H1 (cell line): ENCODE measurements at regions not wholly inside any gene's neighbourhood (a gene's known extent, or its start where the extent isn't known, plus 50 kb on each side); places are given as distances from the start of the nearest gene placed in this dataset.

Experiments
- CTBP2 ChIP-seq: IDR thresholded peaks from 2 replicates; pipeline ENCODE4 v1.7.0; 2011; ENCODE audit warnings: borderline replicate concordance, mild to moderate bottlenecking, moderate library complexity, mixed read lengths, low read length; ENCODE audit not compliant: insufficient read depth, insufficient read length
- CTCF ChIP-seq, 3 experiments: IDR thresholded peaks; 1 replicate in 2 of 3; 2 replicates in 1 of 3; pipeline versions ENCODE4 v1.5.1 to v1.6.1; 2011; ENCODE audit warnings: low read length in 3 of 3, mild to moderate bottlenecking in 3 of 3, inconsistent platforms in 2 of 3, low read depth in 1 of 3, moderate library complexity in 1 of 3; ENCODE audit not compliant: insufficient read depth in 1 of 3; ENCODE audit errors: control extremely low read depth in 1 of 3
- RBBP5 ChIP-seq: IDR thresholded peaks from 2 replicates; pipeline ENCODE4 v1.7.1; 2012; ENCODE audit warnings: low read depth, mild to moderate bottlenecking, inconsistent platforms, low read length, moderate library complexity, borderline replicate concordance
- RNF2 ChIP-seq: fragments of 200-900, 300-1000 bp; sonication (generic); IDR thresholded peaks from 2 replicates; pipeline ENCODE4 v1.7.1; 2016; ENCODE audit warnings: borderline replicate concordance, low read depth, mild to moderate bottlenecking, antibody characterized with exemption, low read length; ENCODE audit not compliant: poor library complexity, severe bottlenecking; ENCODE audit errors: missing control alignments
- SUZ12 ChIP-seq: fragments of 200-600 bp; sonication (generic); IDR thresholded peaks from 2 replicates; pipeline ENCODE4 v1.6.1; 2012; ENCODE audit warnings: mild to moderate bottlenecking, inconsistent platforms, low read length, moderate library complexity, mixed read lengths
- TBP ChIP-seq: IDR thresholded peaks from 2 replicates; pipeline ENCODE4 v1.6.1; 2011; ENCODE audit warnings: low read depth, low read length, improper control_type of control experiment

- TF ChIP-seq CTCF (IDR thresholded peaks at IDR 0.05; ENCODE audit: control extremely low read depth in 1 of 3, insufficient read depth in 1 of 3, low read depth in 1 of 3, low read length in 3 of 3) (no peak), CTBP2 (no peak), RNF2 (no peak), RBBP5 (no peak), SUZ12 (no peak), TBP (no peak)
Measured at GRCh38 chr2:184155791-184156190, 442.5 kb upstream of the ZNF804A start (continued).
